Ureter (tissue), 1 donor: ENCODE measurements at regions not wholly inside any gene's neighbourhood (a gene's known extent, or its start where the extent isn't known, plus 50 kb on each side); places are given as distances from the start of the nearest gene placed in this dataset.

Source experiments
- DNase-seq: peaks from one replicate; pipeline ENCODE4 v3.0.0-alpha.2; 2020; ENCODE audit warnings: low spot score
- donor health status: DM: yes; HTN: yes; CAD: no.

DNA sequence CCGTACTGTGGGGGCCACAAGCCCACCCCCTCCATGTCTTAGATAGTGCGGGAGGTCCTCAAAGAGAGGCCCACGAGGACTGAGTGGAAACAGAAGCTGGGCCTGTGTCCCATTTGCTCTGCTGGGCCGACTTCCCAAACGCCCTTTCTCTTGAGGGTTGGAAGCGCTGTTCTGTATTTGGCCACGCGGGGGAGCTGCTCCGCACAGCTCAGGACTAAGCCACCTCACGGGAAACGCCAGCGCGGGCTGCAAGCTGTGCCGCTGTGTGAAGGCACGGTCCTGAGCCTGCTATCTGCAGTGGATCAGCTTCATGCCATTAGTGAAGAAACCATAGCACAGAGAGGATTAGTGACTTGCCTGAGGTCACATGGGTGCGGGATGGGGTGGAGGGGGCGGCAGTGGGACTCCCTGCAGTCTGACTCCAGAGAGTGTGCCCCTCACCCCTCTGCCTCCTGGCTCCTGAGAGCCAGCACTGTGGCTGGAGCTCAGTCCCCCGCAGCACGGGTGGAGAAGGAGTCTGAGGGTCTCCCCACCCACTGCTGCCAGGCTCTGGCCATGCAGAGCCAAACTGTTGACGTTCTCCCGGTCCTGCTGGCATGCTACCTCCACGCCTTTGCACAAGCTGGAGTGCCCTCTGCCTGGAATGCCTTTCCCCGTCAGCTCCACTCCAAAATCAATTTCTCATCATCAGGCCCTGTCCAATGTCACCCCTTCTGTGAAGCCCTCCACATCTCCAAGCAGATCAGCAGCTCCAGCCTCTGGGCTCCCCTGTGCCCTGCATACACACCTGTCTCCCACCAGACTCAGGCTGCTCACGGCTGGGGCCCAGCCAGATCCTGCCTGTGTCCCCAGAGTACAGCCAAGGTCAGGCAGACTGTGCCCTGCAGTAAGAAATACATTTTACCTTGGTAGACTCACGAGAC lies 51.5 kb upstream of the LRRC32 start:
- peak; percentile 90 for DNase-seq

DNA sequence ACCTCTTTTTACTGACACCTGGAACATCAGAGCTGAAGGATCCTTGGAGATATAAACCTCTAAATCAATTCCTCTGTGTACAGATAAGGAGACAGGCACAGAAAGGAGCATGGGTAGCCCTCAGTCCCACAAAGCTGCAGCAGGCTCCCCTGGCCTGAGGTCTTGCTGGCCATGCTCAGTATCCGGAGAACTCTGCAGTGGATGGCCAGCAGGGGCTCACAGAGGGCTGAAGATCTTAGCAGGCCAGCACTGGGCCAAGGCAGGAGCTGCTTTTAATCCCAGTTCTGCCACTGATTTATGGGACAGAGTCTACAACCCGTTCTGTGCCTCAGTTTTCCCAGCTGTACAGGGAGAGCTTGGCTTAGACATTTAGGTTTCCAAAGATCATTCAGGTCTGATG lies 52.6 kb upstream of the LRRC32 start:
- DNase-seq = no peak

DNA sequence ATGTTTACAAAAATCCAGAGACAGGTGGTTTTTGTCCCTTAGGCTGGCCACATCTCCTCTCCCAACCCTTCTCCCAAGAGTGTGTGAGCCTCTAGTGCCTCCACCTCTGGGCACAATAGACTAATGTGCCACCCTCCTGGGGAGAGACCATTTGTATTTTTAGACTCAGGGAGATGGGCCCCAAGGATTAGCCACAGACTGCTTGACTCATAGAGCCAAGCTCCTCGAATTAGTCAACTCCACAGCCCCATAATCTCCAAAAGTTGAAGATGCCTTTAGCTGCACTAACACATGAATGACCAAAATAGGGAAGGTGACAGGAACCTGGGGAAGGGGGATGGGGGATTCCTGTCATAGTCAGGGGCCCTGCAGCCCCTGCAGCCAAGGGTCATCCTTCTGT lies 53.0 kb upstream of the LRRC32 start:
- no peak for DNase-seq

DNA sequence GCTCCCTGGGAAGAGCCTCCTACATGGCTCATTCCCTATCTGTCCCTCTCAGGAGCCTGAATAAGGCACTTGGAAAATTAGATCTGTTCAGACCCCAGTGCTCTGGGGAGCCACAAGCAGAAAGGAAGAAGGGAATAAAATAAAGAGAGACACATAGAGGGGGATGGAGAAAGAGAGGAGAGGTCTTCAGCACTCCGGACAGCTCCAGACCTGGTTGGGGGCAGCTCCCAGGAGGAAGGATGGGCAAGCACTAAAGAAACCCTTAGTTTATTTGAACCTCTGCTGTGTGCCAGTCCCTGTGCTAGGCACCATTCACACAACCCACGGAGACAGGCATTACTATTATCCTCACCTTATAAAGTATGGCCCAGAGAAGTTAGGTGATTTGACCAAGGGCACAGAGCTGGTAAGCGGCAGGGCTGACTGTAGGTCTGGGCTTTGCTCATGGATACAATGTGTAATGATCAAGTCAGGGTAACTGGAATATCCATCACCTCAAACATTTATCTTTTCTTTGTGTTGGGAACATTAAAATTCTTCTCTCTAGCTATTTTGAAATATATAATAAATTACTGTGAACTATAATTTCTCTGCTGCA lies 53.7 kb upstream of the LRRC32 start:
- no peak for DNase-seq

DNA sequence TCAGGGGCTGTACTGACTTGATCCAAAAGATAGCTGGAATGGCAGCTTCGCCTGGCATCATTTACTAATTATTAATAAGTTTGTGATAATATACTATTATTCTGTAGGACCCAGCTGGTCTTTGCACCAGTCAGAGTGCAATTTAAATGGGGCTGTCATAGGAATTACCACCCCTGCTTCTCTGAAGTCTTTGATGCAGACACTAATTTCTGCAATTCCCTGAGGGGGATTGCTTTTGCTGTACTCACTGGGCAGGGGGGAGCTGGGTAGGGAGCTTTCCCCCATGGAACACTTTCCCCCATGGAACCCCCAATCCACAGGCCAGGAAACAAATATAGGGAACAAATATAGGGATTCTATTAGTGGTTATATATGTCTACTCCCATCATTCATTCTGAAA lies 54.9 kb upstream of the TSKU start:
- no peak for DNase-seq

DNA sequence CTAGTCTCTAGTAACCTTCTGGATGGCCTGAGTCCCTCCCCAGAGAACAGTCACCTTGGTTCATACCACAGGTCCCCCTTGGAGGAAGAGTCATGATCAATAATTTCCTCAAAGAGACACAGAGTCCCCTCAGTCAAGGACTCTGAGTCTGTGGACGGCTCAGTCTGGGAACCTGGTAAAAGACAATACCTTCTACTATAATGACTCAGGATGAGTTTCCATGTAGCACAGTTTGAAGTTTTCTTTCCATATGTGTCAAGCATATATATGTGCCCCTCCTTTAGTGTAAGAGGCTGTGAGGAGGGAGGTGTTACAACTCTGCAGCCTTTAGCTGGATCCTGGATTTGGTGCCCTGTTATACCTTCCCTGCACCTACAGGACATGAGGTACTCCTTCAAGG lies 54.4 kb upstream of the TSKU start:
- no peak for DNase-seq

DNA sequence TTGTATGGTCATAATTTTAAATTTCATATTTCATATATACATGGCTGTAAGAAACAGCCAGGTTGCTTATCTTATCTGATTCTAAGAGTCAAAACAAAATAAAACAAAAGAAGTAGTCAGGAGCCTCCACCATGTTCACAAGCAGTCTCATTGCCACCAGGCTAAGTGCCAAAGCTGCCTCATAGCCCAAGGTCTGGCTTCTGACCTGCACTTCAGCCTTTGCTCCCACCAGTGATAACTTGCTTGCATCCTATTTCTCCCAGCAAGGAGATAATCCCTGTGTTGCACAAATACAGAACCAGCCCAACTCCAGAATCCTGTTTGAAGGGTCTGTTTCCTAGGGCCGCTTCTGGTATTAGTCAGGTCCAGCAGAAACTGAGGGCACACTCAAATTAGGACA lies 53.9 kb upstream of the TSKU start:
- DNase-seq = no peak

DNA sequence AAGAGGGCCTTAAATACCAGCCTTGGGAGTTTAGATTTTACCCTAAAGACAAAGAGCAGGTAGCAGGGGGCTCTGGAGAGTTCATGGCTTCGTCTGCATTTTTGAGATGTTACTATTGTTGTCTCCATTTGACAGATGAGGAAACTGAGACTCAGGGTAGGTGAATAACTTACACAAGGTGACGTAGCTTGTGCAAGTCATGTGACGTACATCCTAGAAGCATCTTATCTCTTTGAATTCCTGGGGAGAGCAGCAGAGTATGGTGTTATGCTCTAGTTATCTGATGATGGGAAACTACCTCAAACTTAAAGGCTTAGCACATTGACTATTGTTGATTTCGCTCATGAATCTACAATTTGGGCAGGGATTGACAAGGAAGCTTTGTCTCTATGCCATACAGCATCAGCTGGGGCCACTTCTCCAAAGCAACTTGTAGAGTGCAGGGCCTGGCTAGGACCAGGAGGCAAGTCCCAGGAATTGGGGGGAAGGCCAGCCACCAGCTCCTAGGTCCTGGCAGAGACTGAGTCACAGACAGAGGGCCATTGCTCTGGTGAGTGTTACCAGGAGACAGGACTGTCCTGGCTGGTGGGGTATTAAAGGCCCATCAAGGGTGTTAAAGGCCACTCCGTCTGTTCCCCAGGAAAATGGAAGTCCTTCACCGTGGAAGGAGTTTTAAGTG lies 52.1 kb upstream of the TSKU start:
- DNase-seq = no peak

DNA sequence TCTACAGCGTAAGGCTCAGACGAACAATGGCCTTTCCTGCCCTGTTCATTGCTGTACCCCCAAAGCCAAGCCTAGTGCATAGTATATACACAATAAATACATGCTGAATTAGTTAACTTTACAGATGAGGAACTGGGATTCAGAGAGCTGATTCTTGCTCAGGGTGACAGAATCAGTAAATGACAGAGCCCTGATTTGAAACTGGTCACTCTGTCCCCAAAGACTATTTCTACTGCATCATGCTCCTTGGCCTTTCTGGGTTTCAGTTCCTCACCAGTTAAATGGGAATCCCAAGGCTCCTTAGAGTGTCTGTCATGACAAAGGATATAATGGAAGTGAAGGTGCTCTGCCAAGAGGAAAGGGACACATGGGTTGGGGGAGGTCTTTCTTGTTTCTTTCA lies 50.5 kb upstream of the TSKU start:
- no peak for DNase-seq
